HEK293 (cell line): ENCODE measurements at regions not wholly inside any gene's neighbourhood (a gene's known extent, or its start where the extent isn't known, plus 50 kb on each side); places are given as distances from the start of the nearest gene placed in this dataset.

Experiments
- KLF10 ChIP-seq: fragments of 450-650 bp; IDR thresholded peaks from 2 replicates; pipeline ENCODE4 v1.5.1; 2018; ENCODE audit warnings: missing biosample characterization, mild to moderate bottlenecking, missing genetic modification characterization
- ZNF211 ChIP-seq: fragments of 450-650 bp; formaldehyde crosslinking; IDR thresholded peaks from 2 replicates; pipeline ENCODE4 v1.5.1; 2016; ENCODE audit warnings: low read depth, missing biosample characterization, missing genetic modification characterization
- ZNF274 ChIP-seq, 2 experiments: fragments of 200-500 bp in 1 of 2; fragments of 450-650 bp in 1 of 2; sonication (Bioruptor generic) in 1 of 2; formaldehyde crosslinking in 1 of 2; IDR thresholded peaks; 2 replicates each; pipeline versions ENCODE4 v1.5.1 to v1.6.1; 2014 to 2016; ENCODE audit warnings: borderline replicate concordance in 1 of 2, inconsistent platforms in 1 of 2, low read length in 1 of 2, missing biosample characterization in 1 of 2, missing genetic modification characterization in 1 of 2
- ZNF837 ChIP-seq: fragments of 450-650 bp; formaldehyde crosslinking; IDR thresholded peaks from 2 replicates; pipeline ENCODE4 v1.5.1; 2016; ENCODE audit warnings: missing biosample characterization, missing genetic modification characterization
- TF ChIP-seq, protein P1 (sequence below): fragments of 450-650 bp; formaldehyde crosslinking; IDR thresholded peaks from 2 replicates; pipeline ENCODE4 v1.5.1; 2016; ENCODE audit warnings: missing biosample characterization, missing genetic modification characterization
- TF ChIP-seq, protein P2 (sequence below): fragments of 450-650 bp; formaldehyde crosslinking; IDR thresholded peaks from 2 replicates; pipeline ENCODE4 v1.5.1; 2016; ENCODE audit warnings: missing biosample characterization, missing genetic modification characterization
- TF ChIP-seq, protein P3 (sequence below): fragments of 450-650 bp; formaldehyde crosslinking; IDR thresholded peaks from 2 replicates; pipeline ENCODE4 v1.5.1; 2016; ENCODE audit warnings: missing biosample characterization, missing genetic modification characterization, low read depth
- TF ChIP-seq, protein P4 (sequence below): fragments of 450-650 bp; formaldehyde crosslinking; IDR thresholded peaks from 2 replicates; pipeline ENCODE4 v1.5.1; 2016; ENCODE audit warnings: missing biosample characterization, missing genetic modification characterization

DNA sequence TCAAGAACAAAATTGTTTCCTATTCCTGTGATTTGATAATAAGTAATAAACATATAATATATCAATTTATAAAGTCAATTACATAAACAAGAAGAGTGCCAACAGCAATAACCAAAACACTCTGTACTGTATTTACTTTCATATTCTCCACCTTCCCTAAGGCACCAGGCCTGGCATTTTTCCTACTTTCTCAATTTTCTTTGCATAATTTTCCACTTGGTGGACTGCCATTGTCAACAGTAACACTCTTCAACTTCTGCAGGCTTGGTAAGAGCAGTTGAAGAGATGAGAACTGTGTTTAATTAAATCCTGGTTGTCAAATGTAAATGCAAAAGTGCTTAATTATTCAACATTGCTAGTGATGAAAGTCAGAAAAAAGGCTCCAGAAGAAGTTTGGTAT, 229.8 kb upstream of the PLSCR5 start:
- TF ChIP-seq, protein P1, sequence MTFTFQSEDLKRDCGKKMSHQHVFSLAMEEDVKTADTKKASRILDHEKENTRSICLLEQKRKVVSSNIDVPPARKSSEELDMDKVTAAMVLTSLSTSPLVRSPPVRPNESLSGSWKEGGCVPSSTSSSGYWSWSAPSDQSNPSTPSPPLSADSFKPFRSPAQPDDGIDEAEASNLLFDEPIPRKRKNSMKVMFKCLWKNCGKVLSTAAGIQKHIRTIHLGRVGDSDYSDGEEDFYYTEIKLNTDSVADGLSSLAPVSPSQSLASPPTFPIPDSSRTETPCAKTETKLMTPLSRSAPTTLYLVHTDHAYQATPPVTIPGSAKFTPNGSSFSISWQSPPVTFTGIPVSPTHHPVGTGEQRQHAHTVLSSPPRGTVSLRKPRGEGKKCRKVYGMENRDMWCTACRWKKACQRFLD (tag by site-specific recombination) = no peak
- TF ChIP-seq, protein P2, sequence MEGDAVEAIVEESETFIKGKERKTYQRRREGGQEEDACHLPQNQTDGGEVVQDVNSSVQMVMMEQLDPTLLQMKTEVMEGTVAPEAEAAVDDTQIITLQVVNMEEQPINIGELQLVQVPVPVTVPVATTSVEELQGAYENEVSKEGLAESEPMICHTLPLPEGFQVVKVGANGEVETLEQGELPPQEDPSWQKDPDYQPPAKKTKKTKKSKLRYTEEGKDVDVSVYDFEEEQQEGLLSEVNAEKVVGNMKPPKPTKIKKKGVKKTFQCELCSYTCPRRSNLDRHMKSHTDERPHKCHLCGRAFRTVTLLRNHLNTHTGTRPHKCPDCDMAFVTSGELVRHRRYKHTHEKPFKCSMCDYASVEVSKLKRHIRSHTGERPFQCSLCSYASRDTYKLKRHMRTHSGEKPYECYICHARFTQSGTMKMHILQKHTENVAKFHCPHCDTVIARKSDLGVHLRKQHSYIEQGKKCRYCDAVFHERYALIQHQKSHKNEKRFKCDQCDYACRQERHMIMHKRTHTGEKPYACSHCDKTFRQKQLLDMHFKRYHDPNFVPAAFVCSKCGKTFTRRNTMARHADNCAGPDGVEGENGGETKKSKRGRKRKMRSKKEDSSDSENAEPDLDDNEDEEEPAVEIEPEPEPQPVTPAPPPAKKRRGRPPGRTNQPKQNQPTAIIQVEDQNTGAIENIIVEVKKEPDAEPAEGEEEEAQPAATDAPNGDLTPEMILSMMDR (tag by site-specific recombination) = no peak
- TF ChIP-seq ZNF837 (tag by site-specific recombination) = no peak
- TF ChIP-seq ZNF211 (tag by site-specific recombination) = no peak
- no peak for TF ChIP-seq ZNF274 (IDR thresholded peaks at IDR 0.05; ENCODE audit: low read length)
- TF ChIP-seq ZNF274 (tag by site-specific recombination; IDR thresholded peaks at IDR 0.05; ENCODE audit: borderline replicate concordance) = no peak
- TF ChIP-seq, protein P3, sequence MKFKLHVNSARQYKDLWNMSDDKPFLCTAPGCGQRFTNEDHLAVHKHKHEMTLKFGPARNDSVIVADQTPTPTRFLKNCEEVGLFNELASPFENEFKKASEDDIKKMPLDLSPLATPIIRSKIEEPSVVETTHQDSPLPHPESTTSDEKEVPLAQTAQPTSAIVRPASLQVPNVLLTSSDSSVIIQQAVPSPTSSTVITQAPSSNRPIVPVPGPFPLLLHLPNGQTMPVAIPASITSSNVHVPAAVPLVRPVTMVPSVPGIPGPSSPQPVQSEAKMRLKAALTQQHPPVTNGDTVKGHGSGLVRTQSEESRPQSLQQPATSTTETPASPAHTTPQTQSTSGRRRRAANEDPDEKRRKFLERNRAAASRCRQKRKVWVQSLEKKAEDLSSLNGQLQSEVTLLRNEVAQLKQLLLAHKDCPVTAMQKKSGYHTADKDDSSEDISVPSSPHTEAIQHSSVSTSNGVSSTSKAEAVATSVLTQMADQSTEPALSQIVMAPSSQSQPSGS = no peak
- TF ChIP-seq, protein P4, sequence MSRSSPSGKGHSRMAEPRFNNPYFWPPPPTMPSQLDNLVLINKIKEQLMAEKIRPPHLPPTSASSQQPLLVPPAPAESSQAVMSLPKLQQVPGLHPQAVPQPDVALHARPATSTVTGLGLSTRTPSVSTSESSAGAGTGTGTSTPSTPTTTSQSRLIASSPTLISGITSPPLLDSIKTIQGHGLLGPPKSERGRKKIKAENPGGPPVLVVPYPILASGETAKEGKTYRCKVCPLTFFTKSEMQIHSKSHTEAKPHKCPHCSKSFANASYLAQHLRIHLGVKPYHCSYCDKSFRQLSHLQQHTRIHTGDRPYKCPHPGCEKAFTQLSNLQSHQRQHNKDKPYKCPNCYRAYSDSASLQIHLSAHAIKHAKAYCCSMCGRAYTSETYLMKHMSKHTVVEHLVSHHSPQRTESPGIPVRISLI (tag by site-specific recombination) = no peak
- no peak for TF ChIP-seq KLF10 (tag by site-specific recombination)
